ENCODE measurements at regions not wholly inside any gene's neighbourhood (a gene's known extent, or its start where the extent isn't known, plus 50 kb on each side); places are given as distances from the start of the nearest gene placed in this dataset.

DNA sequence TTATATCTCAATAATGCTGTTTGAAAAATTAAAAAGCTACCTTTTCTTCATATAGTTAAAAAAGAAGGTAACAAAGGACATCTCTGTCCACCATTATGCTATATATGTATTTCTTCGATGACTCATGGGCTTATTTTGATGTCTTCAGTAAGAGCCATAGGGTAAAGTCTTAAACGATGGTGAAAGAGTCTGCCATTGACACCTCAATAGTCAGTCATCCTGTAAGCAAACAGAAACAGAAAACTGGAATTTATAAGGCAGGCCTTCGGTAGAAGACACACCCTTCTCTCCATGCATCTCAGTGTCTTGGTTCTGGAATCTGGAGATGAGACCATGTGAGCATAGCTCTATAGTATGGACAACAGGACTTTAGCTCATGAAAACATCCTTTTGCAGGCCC is 87.0 kb upstream of the ZNF462 start (continued):
- TF ChIP-seq, protein P1, sequence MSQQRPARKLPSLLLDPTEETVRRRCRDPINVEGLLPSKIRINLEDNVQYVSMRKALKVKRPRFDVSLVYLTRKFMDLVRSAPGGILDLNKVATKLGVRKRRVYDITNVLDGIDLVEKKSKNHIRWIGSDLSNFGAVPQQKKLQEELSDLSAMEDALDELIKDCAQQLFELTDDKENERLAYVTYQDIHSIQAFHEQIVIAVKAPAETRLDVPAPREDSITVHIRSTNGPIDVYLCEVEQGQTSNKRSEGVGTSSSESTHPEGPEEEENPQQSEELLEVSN (IDR thresholded peaks at IDR 0.05), result no peak
- TF ChIP-seq NANOG (IDR thresholded peaks at IDR 0.05; ENCODE audit: insufficient read depth, low read depth, low read length, poor library complexity, severe bottlenecking), result no peak
- no peak for TF ChIP-seq SIX5 (IDR thresholded peaks at IDR 0.05; ENCODE audit: low read depth, low read length)
- no peak for TF ChIP-seq SP4 (IDR thresholded peaks at IDR 0.05; ENCODE audit: low read length)
- no peak for TF ChIP-seq JUND (IDR thresholded peaks at IDR 0.05; ENCODE audit: low read length)
- TF ChIP-seq GABPA (IDR thresholded peaks at IDR 0.05; ENCODE audit: borderline replicate concordance, insufficient read depth, low read length), result no peak
- TF ChIP-seq TEAD4 (IDR thresholded peaks at IDR 0.05; ENCODE audit: low read depth, low read length), result no peak

Measured in H1 (cell line).